GM21529 (cell line): ENCODE measurements at regions not wholly inside any gene's neighbourhood (a gene's known extent, or its start where the extent isn't known, plus 50 kb on each side); places are given as distances from the start of the nearest gene placed in this dataset.
A peak's percentile ranks its signal among the peaks of the same experiment; 100 is the strongest.
"Not testable (repeated sequence)": the region's sequence is repeated elsewhere in the genome, so short reads cannot be mapped to it uniquely, and the experiment has no call there.

Experiments
- ATAC-seq: cut with Tn5 transposase; IDR thresholded peaks from one replicate; pipeline ENCODE4 v1.9.1; 2021; ENCODE audit not compliant: unreplicated experiment

GRCh38 chrX:23061116-23061515 is 61.4 kb downstream of the DDX53 start:
- ATAC-seq, result no peak

GRCh38 chrX:23062359-23062758 is 62.6 kb downstream of the DDX53 start:
- no peak for ATAC-seq

- peak; percentile 68 for ATAC-seq
These were observed 67.0 kb downstream of the DDX53 start for GRCh38 chrX:23066588-23067281.

GRCh38 chrX:23075461-23075860 is 75.7 kb downstream of the DDX53 start:
- ATAC-seq, result not testable (repeated sequence)

GRCh38 chrX:23079347-23079746 is 79.6 kb downstream of the DDX53 start:
- no peak for ATAC-seq

- ATAC-seq, result no peak
These were observed 101.1 kb downstream of the DDX53 start for GRCh38 chrX:23100826-23101225.

- ATAC-seq, result no peak
These were observed 103.8 kb downstream of the DDX53 start for GRCh38 chrX:23103546-23103945.

GRCh38 chrX:23114241-23114640 is 114.5 kb downstream of the DDX53 start:
- ATAC-seq, result no peak

GRCh38 chrX:23115651-23116050 is 115.9 kb downstream of the DDX53 start:
- no peak for ATAC-seq

GRCh38 chrX:23118163-23118562 is 118.4 kb downstream of the DDX53 start:
- no peak for ATAC-seq

- no peak for ATAC-seq
These were observed 119.2 kb downstream of the DDX53 start for GRCh38 chrX:23118890-23119527.

GRCh38 chrX:23127586-23127985 is 127.8 kb downstream of the DDX53 start:
- no peak for ATAC-seq

GRCh38 chrX:23133551-23133950 is 133.8 kb downstream of the DDX53 start:
- no peak for ATAC-seq

- no peak for ATAC-seq
These were observed 134.4 kb downstream of the DDX53 start for GRCh38 chrX:23134136-23134535.

- ATAC-seq, result no peak
These were observed 137.1 kb downstream of the DDX53 start for GRCh38 chrX:23136816-23137215.

- no peak for ATAC-seq
These were observed 166.4 kb upstream of the PTCHD1 start for GRCh38 chrX:23168291-23168690.

- peak; percentile 64 for ATAC-seq
These were observed 148.7 kb upstream of the PTCHD1 start for GRCh38 chrX:23185951-23186350.

GRCh38 chrX:23187819-23188218 is 146.8 kb upstream of the PTCHD1 start:
- no peak for ATAC-seq

GRCh38 chrX:23194885-23195554 is 139.6 kb upstream of the PTCHD1 start:
- no peak for ATAC-seq

- ATAC-seq, result no peak
These were observed 138.9 kb upstream of the PTCHD1 start for GRCh38 chrX:23195761-23196160.

GRCh38 chrX:23201706-23202105 is 132.9 kb upstream of the PTCHD1 start:
- no peak for ATAC-seq

GRCh38 chrX:23202326-23202725 is 132.3 kb upstream of the PTCHD1 start:
- ATAC-seq, result no peak
